SK-N-SH (cell line): ENCODE measurements at regions not wholly inside any gene's neighbourhood (a gene's known extent, or its start where the extent isn't known, plus 50 kb on each side); places are given as distances from the start of the nearest gene placed in this dataset.

ENCODE experiments used
- CTCF ChIA-PET: fragments of 300-600, 350-600 bp; formaldehyde crosslinking; extraction: SDS; loops from one replicate; lab custom pipeline; 2021; lab: Yijun Ruan, JAX
- POLR2A ChIA-PET: fragments of 350-600 bp; sonication (Branson Sonifier 250); formaldehyde crosslinking; extraction: SDS; loops from one replicate; lab custom pipeline; 2020; ENCODE audit warnings: antibody characterized with exemption, inconsistent platforms; lab: Yijun Ruan, JAX
- DNase-seq: peaks from one replicate; pipeline ENCODE4 v3.0.0; 2012
- H2AFZ ChIP-seq: fragments of 200-600 bp; sonication (generic); 2 replicates; pipeline ENCODE4 v1.8.1; 2016; ENCODE audit warnings: antibody characterized with exemption, mild to moderate bottlenecking, low read depth
- H3F3A ChIP-seq: fragments of 200-600 bp; sonication (generic); replicated peaks from 2 replicates; pipeline ENCODE3; 2016; ENCODE audit warnings: antibody characterized with exemption, mild to moderate bottlenecking; ENCODE audit not compliant: insufficient read depth
- H3K27ac ChIP-seq, 2 experiments: fragments of 200-500 bp in 1 of 2; fragments of 200-600 bp in 1 of 2; sonication (Bioruptor generic) in 1 of 2; sonication (generic), shearing (Covaris generic) in 1 of 2; 2 replicates each; pipeline versions ENCODE4 v1.5.1 to v1.6.1; 2014 to 2016; ENCODE audit warnings: low read depth in 2 of 2, inconsistent platforms in 1 of 2, low read length in 1 of 2, mild to moderate bottlenecking in 1 of 2, mixed read lengths in 1 of 2
- H3K27me3 ChIP-seq: fragments of 200-600 bp; sonication (generic), shearing (Covaris generic); 2 replicates; pipeline ENCODE4 v1.6.1; 2016; ENCODE audit warnings: mixed run types; ENCODE audit not compliant: insufficient read depth
- H3K36me3 ChIP-seq, 2 experiments: fragments of 200-500 bp in 1 of 2; fragments of 200-600 bp in 1 of 2; sonication (Bioruptor generic) in 1 of 2; sonication (generic) in 1 of 2; replicated peaks in 1 of 2; 2 replicates each; pipeline versions ENCODE3 to v1.5.1; 2014 to 2016; ENCODE audit warnings: low read length in 1 of 2, mild to moderate bottlenecking in 1 of 2; ENCODE audit not compliant: insufficient read depth in 2 of 2, control insufficient read depth in 1 of 2
- H3K4me1 ChIP-seq, 2 experiments: fragments of 200-500 bp in 1 of 2; fragments of 200-600 bp in 1 of 2; sonication (Bioruptor generic) in 1 of 2; sonication (generic), shearing (Covaris generic) in 1 of 2; 2 replicates each; pipeline versions ENCODE4 v1.5.1 to v1.6.1; 2014 to 2016; ENCODE audit warnings: low read depth in 1 of 2, low read length in 1 of 2, mixed run types in 1 of 2; ENCODE audit not compliant: insufficient read depth in 2 of 2, control insufficient read depth in 1 of 2
- H3K4me2 ChIP-seq: fragments of 200-600 bp; sonication (generic), shearing (Covaris generic); 2 replicates; pipeline ENCODE4 v1.6.1; 2017; ENCODE audit warnings: mixed run types
- H3K4me3 ChIP-seq, 2 experiments: fragments of 200-500 bp in 1 of 2; fragments of 200-600 bp in 1 of 2; sonication (Bioruptor generic) in 1 of 2; sonication (generic), shearing (Covaris generic) in 1 of 2; 2 replicates each; pipeline versions ENCODE4 v1.5.1 to v1.8.1; 2014 to 2016; ENCODE audit warnings: low read depth in 2 of 2, inconsistent platforms in 1 of 2, low read length in 1 of 2, mild to moderate bottlenecking in 1 of 2, mixed read lengths in 1 of 2, moderate library complexity in 1 of 2
- H3K79me2 ChIP-seq: fragments of 200-600 bp; sonication (generic); 2 replicates; pipeline ENCODE4 v1.8.1; 2017; ENCODE audit warnings: mild to moderate bottlenecking; ENCODE audit not compliant: insufficient read depth
- H3K9ac ChIP-seq: fragments of 200-600 bp; sonication (generic); 2 replicates; pipeline ENCODE4 v1.6.1; 2017; ENCODE audit warnings: mixed run types
- H3K9me2 ChIP-seq: fragments of 200-600 bp; sonication (generic); 2 replicates; pipeline ENCODE4 v1.6.1; 2017; ENCODE audit warnings: mixed run types
- H3K9me3 ChIP-seq: fragments of 200-600 bp; sonication (generic); 2 replicates; pipeline ENCODE4 v1.6.1; 2017; ENCODE audit warnings: mixed run types, mild to moderate bottlenecking, moderate library complexity
- H4K20me1 ChIP-seq: fragments of 200-600 bp; sonication (generic); 2 replicates; pipeline ENCODE4 v1.6.1; 2017; ENCODE audit warnings: mild to moderate bottlenecking, mixed run types; ENCODE audit not compliant: insufficient read depth
- CHD2 ChIP-seq: fragments of 150-350 bp; IDR thresholded peaks from 2 replicates; pipeline ENCODE4 v1.6.1; 2018; ENCODE audit warnings: low read length; ENCODE audit not compliant: partially characterized antibody
- ELF1 ChIP-seq: IDR thresholded peaks from 2 replicates; pipeline ENCODE4 v1.4.0; 2012
- EZH2phosphoT487 ChIP-seq: fragments of 200-600 bp; sonication (generic); IDR thresholded peaks from 2 replicates; pipeline ENCODE4 v1.6.1; 2017; ENCODE audit warnings: low read depth, mixed run types, mild to moderate bottlenecking, antibody characterized with exemption, moderate library complexity, borderline replicate concordance
- FOSL2 ChIP-seq: IDR thresholded peaks from 2 replicates; pipeline ENCODE4 v1.4.0; 2012; ENCODE audit warnings: low read depth, mild to moderate bottlenecking, moderate library complexity, borderline replicate concordance
- FOXJ3 ChIP-seq: sonication (generic); formaldehyde crosslinking; IDR thresholded peaks from 2 replicates; pipeline ENCODE4 v1.5.1; 2020; ENCODE audit warnings: mild to moderate bottlenecking, missing genetic modification reagents
- MAX ChIP-seq: IDR thresholded peaks from 2 replicates; pipeline ENCODE4 v1.4.0; 2012; ENCODE audit warnings: low read depth
- NFIC ChIP-seq: IDR thresholded peaks from 2 replicates; pipeline ENCODE4 v1.4.0; 2012; ENCODE audit warnings: borderline replicate concordance
- NRF1 ChIP-seq: IDR thresholded peaks from 2 replicates; pipeline ENCODE4 v1.6.1; 2012; ENCODE audit warnings: low read depth, mild to moderate bottlenecking, low read length
- POLR2AphosphoS5 ChIP-seq: IDR thresholded peaks from 2 replicates; pipeline ENCODE4 v1.6.1; 2012; ENCODE audit warnings: low read depth, low read length
- RAD21 ChIP-seq: IDR thresholded peaks from 2 replicates; pipeline ENCODE4 v1.6.1; 2012; ENCODE audit warnings: mild to moderate bottlenecking, low read length
- RCOR1 ChIP-seq: fragments of 150-350 bp; IDR thresholded peaks from 2 replicates; pipeline ENCODE4 v1.6.1; 2017; ENCODE audit warnings: antibody characterized with exemption, low read length
- REST ChIP-seq: IDR thresholded peaks from 2 replicates; pipeline ENCODE4 v1.6.1; 2012; ENCODE audit warnings: mild to moderate bottlenecking, low read depth, low read length, moderate library complexity
- TCF12 ChIP-seq: IDR thresholded peaks from 2 replicates; pipeline ENCODE4 v1.4.0; 2012
- USF1 ChIP-seq: IDR thresholded peaks from 2 replicates; pipeline ENCODE4 v1.4.0; 2012; ENCODE audit warnings: low read depth, borderline replicate concordance
- WGBS: methylation state at CpG from one replicate; pipeline ENCODE4 v1.1.6; 2017; ENCODE audit warnings: low lambda C conversion rate; 5-methylcytosine and 5-hydroxymethylcytosine counted together

- Histone ChIP-seq H3K4me3 (no peak overlapping the region), H3K36me3 (no peaks in the 10 kb centered on the region), H3K4me1 (no peaks in the 10 kb centered on the region), H3K9ac (no peak overlapping the region), H3F3A (no peaks in the 10 kb centered on the region), H3K79me2 (no peaks in the 10 kb centered on the region), H4K20me1 (no peaks in the 10 kb centered on the region), H3K27me3 (no peaks in the 10 kb centered on the region), H3K4me2 (no peak overlapping the region), H3K27ac (no peak overlapping the region), H2AFZ (no peak overlapping the region), H3K9me2 (no peaks in the 10 kb centered on the region), H3K9me3 (no peaks in the 10 kb centered on the region)
- DNase-seq: no peak
- ChIA-PET CTCF (interaction anchor here (1.0 kb wide), 1 partner anchor 8 kb away, joined by 3 read pairs; no protein-coding TSS in a partner anchor), POLR2A (no interaction called here)
- WGBS: 24% methylated on average over 2 of the region's 2 CpGs
- no peak for TF ChIP-seq EZH2phosphoT487
- TF ChIP-seq ELF1: no peak
- no peak for TF ChIP-seq FOXJ3 (CRISPR knock-in tag)
- TF ChIP-seq REST: no peak
- TF ChIP-seq NFIC: no peak
- no peak for TF ChIP-seq TCF12
- no peak for TF ChIP-seq RCOR1
- no peak for TF ChIP-seq POLR2AphosphoS5
- TF ChIP-seq NRF1: no peak
- no peak for TF ChIP-seq MAX
- TF ChIP-seq USF1: no peak
Observed at GRCh38 chr10:64855941-64856340, 1334.7 kb downstream of the REEP3 start.

GRCh38 chr10:64859911-64860310 lies 1338.7 kb downstream of the REEP3 start:
- H3K27ac ChIP-seq: no peak overlapping the region; a peak in 1 of 4 replicates
- no peaks in the 10 kb centered on the region for H3F3A ChIP-seq
- H3K4me1 ChIP-seq: peaks cover 0 to 3% of the 10 kb centered on the region in 2 experiments; a peak in 2 of 4 replicates
- H3K36me3 ChIP-seq: no peaks in the 10 kb centered on the region
- POLR2A ChIA-PET: no interaction called here
- H3K27me3 ChIP-seq: no peaks in the 10 kb centered on the region
- TF ChIP-seq RAD21 (peak; percentile 47), NRF1 (no peak), FOSL2 (no peak), CHD2 (no peak)
- WGBS: 18% methylated on average over 2 of the region's 2 CpGs
- CTCF ChIA-PET: interaction anchor here (0.8 kb wide), 1 partner anchor 818 kb away, joined by 3 read pairs; no protein-coding TSS in a partner anchor
- H3K79me2 ChIP-seq: no peaks in the 10 kb centered on the region
- no peak overlapping the region for H3K4me3 ChIP-seq
- peak overlapping the region; percentile 29; the same call in 1 of the 2 replicates for H2AFZ ChIP-seq
- no peak for DNase-seq
- no peak overlapping the region for H3K9ac ChIP-seq
- H4K20me1 ChIP-seq: no peaks in the 10 kb centered on the region
- H3K9me2 ChIP-seq: no peaks in the 10 kb centered on the region
- H3K9me3 ChIP-seq: no peaks in the 10 kb centered on the region
- H3K4me2 ChIP-seq: no peak overlapping the region
